ENCODE measurements at regions not wholly inside any gene's neighbourhood (a gene's known extent, or its start where the extent isn't known, plus 50 kb on each side); places are given as distances from the start of the nearest gene placed in this dataset.
"Not testable (repeated sequence)": the region's sequence is repeated elsewhere in the genome, so short reads cannot be mapped to it uniquely, and the experiment has no call there.

GRCh38 chr3:75311306-75311705, 352.8 kb upstream of the FRG2C start:
- WGBS, 2 donors (ENCODE audit: extremely low coverage in 2 of 2, insufficient read length in 2 of 2, insufficient replicate concordance in 1 of 2) = no CpG with 5 or more reads among the region's 3 CpGs
- not testable (repeated sequence) for H3K9ac ChIP-seq (ENCODE audit: low read depth, low read length, poor library complexity); H3K4me1 ChIP-seq (ENCODE audit: control insufficient read depth in 2 of 2, insufficient read depth in 1 of 2, low read depth in 1 of 2, low read length in 2 of 2); H3K36me3 ChIP-seq (replicated peaks in 1 of 2; ENCODE audit: control insufficient read depth in 2 of 2, insufficient read depth in 2 of 2, low read length in 2 of 2); H4K91ac ChIP-seq (ENCODE audit: low read depth, low read length, poor library complexity); H2BK120ac ChIP-seq (ENCODE audit: low read depth, low read length); H3K79me1 ChIP-seq (ENCODE audit: low read depth, low read length); DNase-seq (ENCODE audit: low spot score); H3K18ac ChIP-seq (ENCODE audit: low read length); H2AK5ac ChIP-seq (ENCODE audit: low read depth, low read length); H3K4me2 ChIP-seq (ENCODE audit: insufficient read depth, low read length, poor library complexity, severe bottlenecking); H3K4me3 ChIP-seq (ENCODE audit: low read length in 2 of 2); H2BK12ac ChIP-seq (ENCODE audit: low read length); H3K4ac ChIP-seq (ENCODE audit: low read length); H3K14ac ChIP-seq (ENCODE audit: low read length); H2BK15ac ChIP-seq (ENCODE audit: low read length); H2AFZ ChIP-seq (ENCODE audit: low read length); H3K27ac ChIP-seq (replicated peaks; ENCODE audit: low read length); H4K8ac ChIP-seq (ENCODE audit: low read depth, low read length); H3K23ac ChIP-seq (ENCODE audit: low read depth, low read length, poor library complexity); H2BK5ac ChIP-seq (ENCODE audit: low read length); H3K9me3 ChIP-seq (replicated peaks in 1 of 2; ENCODE audit: control insufficient read depth in 2 of 2, insufficient read depth in 1 of 2, low read depth in 1 of 2, low read length in 2 of 2); H3K27me3 ChIP-seq (ENCODE audit: control insufficient read depth in 3 of 3, insufficient read depth in 3 of 3, low read depth in 1 of 3, low read length in 3 of 3)

- H3K79me1 ChIP-seq (ENCODE audit: low read depth, low read length); H2AK5ac ChIP-seq (ENCODE audit: low read depth, low read length); H3K4me1 ChIP-seq (ENCODE audit: control insufficient read depth in 2 of 2, insufficient read depth in 1 of 2, low read depth in 1 of 2, low read length in 2 of 2); H2AFZ ChIP-seq (ENCODE audit: low read length); H2BK12ac ChIP-seq (ENCODE audit: low read length); H3K4me2 ChIP-seq (ENCODE audit: insufficient read depth, low read length, poor library complexity, severe bottlenecking); H3K9ac ChIP-seq (ENCODE audit: low read depth, low read length, poor library complexity); H3K36me3 ChIP-seq (replicated peaks in 1 of 2; ENCODE audit: control insufficient read depth in 2 of 2, insufficient read depth in 2 of 2, low read length in 2 of 2); H3K14ac ChIP-seq (ENCODE audit: low read length); H3K18ac ChIP-seq (ENCODE audit: low read length); H3K4me3 ChIP-seq (ENCODE audit: low read length in 2 of 2); H3K4ac ChIP-seq (ENCODE audit: low read length); H2BK15ac ChIP-seq (ENCODE audit: low read length); H3K9me3 ChIP-seq (replicated peaks in 1 of 2; ENCODE audit: control insufficient read depth in 2 of 2, insufficient read depth in 1 of 2, low read depth in 1 of 2, low read length in 2 of 2); H4K91ac ChIP-seq (ENCODE audit: low read depth, low read length, poor library complexity); H3K27me3 ChIP-seq (ENCODE audit: control insufficient read depth in 3 of 3, insufficient read depth in 3 of 3, low read depth in 1 of 3, low read length in 3 of 3); H2BK5ac ChIP-seq (ENCODE audit: low read length); H3K27ac ChIP-seq (replicated peaks; ENCODE audit: low read length); H2BK120ac ChIP-seq (ENCODE audit: low read depth, low read length); H3K23ac ChIP-seq (ENCODE audit: low read depth, low read length, poor library complexity); DNase-seq (ENCODE audit: low spot score): not testable (repeated sequence)
- WGBS, 2 donors (ENCODE audit: extremely low coverage in 2 of 2, insufficient read length in 2 of 2, insufficient replicate concordance in 1 of 2) = no CpG with 5 or more reads among the region's 3 CpGs
- peak overlapping the region; percentile 19 for H4K8ac ChIP-seq (ENCODE audit: low read depth, low read length)
Observed at GRCh38 chr3:75312469-75312868, 351.7 kb upstream of the FRG2C start.

- H3K18ac ChIP-seq (ENCODE audit: low read length); H3K27me3 ChIP-seq (ENCODE audit: control insufficient read depth in 3 of 3, insufficient read depth in 3 of 3, low read depth in 1 of 3, low read length in 3 of 3); H2BK5ac ChIP-seq (ENCODE audit: low read length); H3K4me1 ChIP-seq (ENCODE audit: control insufficient read depth in 2 of 2, insufficient read depth in 1 of 2, low read depth in 1 of 2, low read length in 2 of 2); H3K27ac ChIP-seq (replicated peaks; ENCODE audit: low read length); H3K36me3 ChIP-seq (replicated peaks in 1 of 2; ENCODE audit: control insufficient read depth in 2 of 2, insufficient read depth in 2 of 2, low read length in 2 of 2); H3K4me3 ChIP-seq (ENCODE audit: low read length in 2 of 2); H2BK120ac ChIP-seq (ENCODE audit: low read depth, low read length); H3K4me2 ChIP-seq (ENCODE audit: insufficient read depth, low read length, poor library complexity, severe bottlenecking); H3K23ac ChIP-seq (ENCODE audit: low read depth, low read length, poor library complexity); H3K9ac ChIP-seq (ENCODE audit: low read depth, low read length, poor library complexity); H4K8ac ChIP-seq (ENCODE audit: low read depth, low read length); H3K79me1 ChIP-seq (ENCODE audit: low read depth, low read length); H3K9me3 ChIP-seq (replicated peaks in 1 of 2; ENCODE audit: control insufficient read depth in 2 of 2, insufficient read depth in 1 of 2, low read depth in 1 of 2, low read length in 2 of 2); H4K91ac ChIP-seq (ENCODE audit: low read depth, low read length, poor library complexity); H2AFZ ChIP-seq (ENCODE audit: low read length); H2BK12ac ChIP-seq (ENCODE audit: low read length); H3K14ac ChIP-seq (ENCODE audit: low read length); H2AK5ac ChIP-seq (ENCODE audit: low read depth, low read length); H3K4ac ChIP-seq (ENCODE audit: low read length); H2BK15ac ChIP-seq (ENCODE audit: low read length); DNase-seq (ENCODE audit: low spot score): not testable (repeated sequence)
- WGBS, 2 donors (ENCODE audit: extremely low coverage in 2 of 2, insufficient read length in 2 of 2, insufficient replicate concordance in 1 of 2) = no CpG with 5 or more reads among the region's 1 CpG
Observed at GRCh38 chr3:75319776-75320175, 344.4 kb upstream of the FRG2C start.

- no peak overlapping the region for H2BK12ac ChIP-seq (ENCODE audit: low read length)
- no peaks in the 10 kb centered on the region for H3K79me1 ChIP-seq (ENCODE audit: low read depth, low read length)
- no peak overlapping the region for H2BK5ac ChIP-seq (ENCODE audit: low read length)
- H3K27ac ChIP-seq (replicated peaks; ENCODE audit: low read length) = no peak overlapping the region
- H3K9ac ChIP-seq (ENCODE audit: low read depth, low read length, poor library complexity) = no peak overlapping the region
- no peak overlapping the region for H3K18ac ChIP-seq (ENCODE audit: low read length)
- WGBS, 2 donors (ENCODE audit: extremely low coverage in 2 of 2, insufficient read length in 2 of 2, insufficient replicate concordance in 1 of 2) = no CpG with 5 or more reads among the region's 4 CpGs
- H4K91ac ChIP-seq (ENCODE audit: low read depth, low read length, poor library complexity) = no peak overlapping the region
- no peak overlapping the region for H3K23ac ChIP-seq (ENCODE audit: low read depth, low read length, poor library complexity)
- no peaks in the 10 kb centered on the region for H3K9me3 ChIP-seq (replicated peaks in 1 of 2; ENCODE audit: control insufficient read depth in 2 of 2, insufficient read depth in 1 of 2, low read depth in 1 of 2, low read length in 2 of 2)
- no peak overlapping the region for H3K14ac ChIP-seq (ENCODE audit: low read length)
- no peak for DNase-seq (ENCODE audit: low spot score)
- H2AFZ ChIP-seq (ENCODE audit: low read length) = no peak overlapping the region
- no peak overlapping the region for H2AK5ac ChIP-seq (ENCODE audit: low read depth, low read length)
- no peak overlapping the region for H4K8ac ChIP-seq (ENCODE audit: low read depth, low read length)
- no peaks in the 10 kb centered on the region for H3K4me1 ChIP-seq (ENCODE audit: control insufficient read depth in 2 of 2, insufficient read depth in 1 of 2, low read depth in 1 of 2, low read length in 2 of 2)
- no peaks in the 10 kb centered on the region for H3K36me3 ChIP-seq (replicated peaks in 1 of 2; ENCODE audit: control insufficient read depth in 2 of 2, insufficient read depth in 2 of 2, low read length in 2 of 2)
- no peak overlapping the region for H3K4ac ChIP-seq (ENCODE audit: low read length)
- no peak overlapping the region for H3K4me2 ChIP-seq (ENCODE audit: insufficient read depth, low read length, poor library complexity, severe bottlenecking)
- no peak overlapping the region for H3K4me3 ChIP-seq (ENCODE audit: low read length in 2 of 2)
- no peak overlapping the region for H2BK120ac ChIP-seq (ENCODE audit: low read depth, low read length)
- H2BK15ac ChIP-seq (ENCODE audit: low read length) = no peak overlapping the region
- H3K27me3 ChIP-seq (ENCODE audit: control insufficient read depth in 3 of 3, insufficient read depth in 3 of 3, low read depth in 1 of 3, low read length in 3 of 3) = no peaks in the 10 kb centered on the region
Observed at GRCh38 chr3:75320369-75320768, 343.8 kb upstream of the FRG2C start.

All from neuronal stem cell (in vitro differentiated cells).